Activated naive CD4-positive, alpha-beta T cell treated with anti-CD3 and anti-CD28 coated beads for 36 hours (primary cell): ENCODE measurements at regions not wholly inside any gene's neighbourhood (a gene's known extent, or its start where the extent isn't known, plus 50 kb on each side); places are given as distances from the start of the nearest gene placed in this dataset.

Experiments used
- CTCF ChIA-PET: fragments of 350-600 bp; sonication (Branson Sonifier 250); formaldehyde crosslinking; loops from one replicate; lab custom pipeline; 2021; ENCODE audit warnings: antibody characterized with exemption; lab: Charles Lee
- DNase-seq: peaks from one replicate; pipeline ENCODE4 v3.0.0-alpha.2; 2020
- H3K27ac Mint-ChIP-seq: one replicate; pipeline ENCODE4 v1.8.0; 2021; ENCODE audit warnings: mild to moderate bottlenecking, mixed read lengths
- H3K27me3 Mint-ChIP-seq: one replicate; pipeline ENCODE4 v1.8.0; 2021; ENCODE audit warnings: low read depth, mixed read lengths
- H3K36me3 Mint-ChIP-seq: one replicate; pipeline ENCODE4 v1.8.0; 2021; ENCODE audit warnings: low read depth, mixed read lengths
- H3K4me1 Mint-ChIP-seq: one replicate; pipeline ENCODE4 v1.8.0; 2021; ENCODE audit warnings: low read depth, mixed read lengths
- H3K4me3 Mint-ChIP-seq: one replicate; pipeline ENCODE4 v1.8.0; 2021; ENCODE audit warnings: mild to moderate bottlenecking, moderate library complexity, mixed read lengths
- H3K9me3 Mint-ChIP-seq: one replicate; pipeline ENCODE4 v1.8.0; 2021; ENCODE audit warnings: mixed read lengths
- intact Hi-C: fragments of 100-400 bp; cut with micrococcal nuclease; formaldehyde crosslinking; loops from one replicate; pipeline ENCODE4 v1.15.1; 2023

DNA sequence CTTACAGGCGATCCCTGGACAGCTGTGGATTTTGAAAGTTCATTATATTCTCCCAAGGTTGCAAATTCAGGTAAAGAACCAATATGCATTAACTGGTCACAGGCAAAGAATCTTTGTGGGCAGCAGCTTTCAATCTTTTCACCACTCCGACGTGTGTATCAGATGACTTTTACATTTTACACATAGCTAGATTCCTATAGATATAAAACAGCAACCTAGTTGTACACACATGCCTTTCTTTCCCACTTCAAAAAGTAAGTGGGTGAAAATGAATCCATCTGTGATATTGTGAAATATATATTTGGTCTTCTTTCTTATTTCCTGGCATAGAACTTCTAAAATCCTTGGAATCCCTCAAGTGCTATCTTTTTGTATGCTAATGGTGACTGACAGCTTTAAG, 72.5 kb downstream of the SCG2 start:
- CTCF ChIA-PET, result no interaction called here
- Mint-ChIP-seq H3K27ac (no peak overlapping the region), H3K4me1 (no peaks in the 10 kb centered on the region), H3K9me3 (peaks cover 2% of the 10 kb centered on the region), H3K4me3 (no peak overlapping the region), H3K27me3 (no peaks in the 10 kb centered on the region), H3K36me3 (no peaks in the 10 kb centered on the region)
- intact Hi-C loops, result no loop called here
- no peak for DNase-seq

DNA sequence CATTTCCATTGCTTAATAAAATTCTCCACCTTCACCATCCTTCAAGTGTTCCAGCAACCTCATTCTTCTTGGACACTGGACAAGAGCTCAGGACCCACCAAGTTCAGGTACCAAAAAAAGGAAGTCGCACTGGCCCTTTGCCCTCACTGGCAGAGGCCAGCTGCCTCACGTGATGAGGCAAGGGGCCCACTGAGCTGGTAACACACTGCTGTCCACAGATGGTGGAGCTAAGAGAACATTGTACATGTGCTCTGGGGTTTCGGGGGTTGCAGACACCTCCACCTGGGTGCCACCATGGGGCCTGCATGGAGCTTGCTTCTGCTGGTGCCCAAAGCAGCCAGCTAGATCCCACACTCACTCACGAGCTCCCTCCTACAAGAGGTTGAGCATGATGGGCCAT, 71.3 kb downstream of the SCG2 start:
- H3K4me1 Mint-ChIP-seq, result no peaks in the 10 kb centered on the region
- H3K27ac Mint-ChIP-seq, result no peak overlapping the region
- H3K27me3 Mint-ChIP-seq, result no peaks in the 10 kb centered on the region
- CTCF ChIA-PET, result no interaction called here
- intact Hi-C loops, result no loop called here
- no peak overlapping the region for H3K4me3 Mint-ChIP-seq
- no peak for DNase-seq
- no peaks in the 10 kb centered on the region for H3K36me3 Mint-ChIP-seq
- H3K9me3 Mint-ChIP-seq, result peaks cover 2% of the 10 kb centered on the region

DNA sequence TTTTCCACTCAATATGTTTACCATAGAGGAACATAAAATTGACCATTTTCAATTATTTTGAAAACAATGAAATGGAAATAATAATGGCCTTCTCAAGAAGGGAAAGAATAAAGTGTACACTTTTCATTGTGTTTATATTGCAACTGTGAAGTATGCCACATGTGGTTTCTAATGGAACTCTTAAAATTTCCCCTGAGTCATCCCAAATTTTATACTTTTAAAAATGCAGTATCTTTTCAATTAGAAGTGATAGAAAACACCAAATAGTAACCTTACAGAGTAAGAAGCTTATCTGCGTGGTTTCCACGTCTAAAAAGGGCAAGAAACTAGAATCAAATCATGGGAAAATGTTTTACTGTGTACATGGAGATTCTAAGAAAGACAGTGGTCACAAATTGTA, 70.0 kb downstream of the SCG2 start:
- no peak for DNase-seq
- H3K27me3 Mint-ChIP-seq, result no peaks in the 10 kb centered on the region
- CTCF ChIA-PET, result no interaction called here
- H3K36me3 Mint-ChIP-seq, result no peaks in the 10 kb centered on the region
- no peak overlapping the region for H3K27ac Mint-ChIP-seq
- peaks cover 2% of the 10 kb centered on the region for H3K9me3 Mint-ChIP-seq
- H3K4me1 Mint-ChIP-seq, result no peaks in the 10 kb centered on the region
- intact Hi-C loops, result no loop called here
- H3K4me3 Mint-ChIP-seq, result no peak overlapping the region

DNA sequence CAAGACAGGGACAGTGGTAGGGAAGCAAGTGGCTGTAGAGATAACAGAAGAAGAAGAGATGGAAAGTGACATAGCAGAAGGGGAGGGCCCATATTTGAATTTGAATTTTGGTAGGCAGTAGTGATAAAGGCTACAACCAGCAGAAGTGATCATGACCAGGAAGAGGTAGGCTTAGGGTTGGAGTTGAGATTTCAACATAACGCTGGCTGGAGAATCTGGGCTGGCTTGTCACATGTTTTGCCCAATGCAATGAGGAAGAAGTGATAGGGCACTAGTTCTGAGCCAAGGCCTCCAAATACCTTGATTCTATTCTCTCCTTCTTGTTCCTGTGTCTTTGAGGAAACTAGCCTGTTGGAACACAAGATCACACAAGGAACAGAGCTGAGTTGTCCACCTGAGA, 69.4 kb downstream of the SCG2 start:
- CTCF ChIA-PET, result no interaction called here
- Mint-ChIP-seq H3K27me3 (no peaks in the 10 kb centered on the region), H3K4me3 (no peak overlapping the region), H3K9me3 (no peaks in the 10 kb centered on the region), H3K4me1 (no peaks in the 10 kb centered on the region), H3K36me3 (no peaks in the 10 kb centered on the region), H3K27ac (no peak overlapping the region)
- intact Hi-C loops, result no loop called here
- no peak for DNase-seq

DNA sequence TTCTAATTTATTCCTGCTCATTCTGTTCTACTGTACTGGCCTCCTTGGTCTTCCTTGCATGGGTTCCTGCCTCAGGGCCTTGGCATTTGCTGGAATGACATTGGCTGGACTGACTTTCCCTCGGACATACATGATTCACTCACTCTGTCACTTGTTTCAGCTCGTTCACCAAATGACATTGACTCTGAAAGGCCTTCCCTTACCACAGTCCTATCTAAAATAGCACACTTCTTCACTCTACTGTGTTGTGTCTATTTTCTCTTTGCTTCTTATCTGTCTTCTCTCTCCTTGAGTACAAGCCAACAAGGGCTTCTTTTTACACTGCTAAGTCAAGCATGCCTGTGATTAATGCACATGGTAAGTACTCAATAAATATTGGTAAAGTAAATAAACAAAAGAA, 65.6 kb downstream of the SCG2 start:
- Mint-ChIP-seq H3K27ac (no peak overlapping the region), H3K4me1 (no peaks in the 10 kb centered on the region), H3K4me3 (no peak overlapping the region), H3K9me3 (no peaks in the 10 kb centered on the region), H3K36me3 (no peaks in the 10 kb centered on the region), H3K27me3 (no peaks in the 10 kb centered on the region)
- CTCF ChIA-PET, result interaction anchor here (0.6 to 0.7 kb wide), 2 partner anchors 118 to 151 kb away, joined by 3 read pairs; no protein-coding TSS in a partner anchor
- DNase-seq, result no peak
- intact Hi-C loops, result no loop called here

DNA sequence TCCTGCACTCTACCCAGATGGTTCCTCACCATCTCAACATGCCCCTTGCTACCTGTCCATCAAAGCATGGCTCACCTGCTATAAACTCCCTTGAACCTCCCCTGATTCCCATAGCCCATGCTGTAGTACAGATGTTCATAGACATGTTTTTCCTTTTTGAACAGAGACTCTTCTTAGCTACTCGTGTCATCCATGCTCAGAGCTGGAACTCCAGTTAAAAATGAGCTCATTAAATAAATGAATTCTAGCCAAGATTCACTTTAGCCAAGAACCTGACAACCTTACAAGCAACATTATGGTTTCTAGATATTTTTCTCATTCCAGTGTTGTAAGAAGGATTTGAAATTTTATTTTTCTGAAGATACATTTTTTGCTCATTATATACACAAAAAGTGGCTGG, 65.0 kb downstream of the SCG2 start:
- no peak overlapping the region for H3K27ac Mint-ChIP-seq
- intact Hi-C loops, result no loop called here
- H3K27me3 Mint-ChIP-seq, result no peaks in the 10 kb centered on the region
- no peaks in the 10 kb centered on the region for H3K9me3 Mint-ChIP-seq
- CTCF ChIA-PET, result interaction anchor here (0.7 kb wide), 1 partner anchor 118 kb away, joined by 3 read pairs; no protein-coding TSS in a partner anchor
- no peaks in the 10 kb centered on the region for H3K36me3 Mint-ChIP-seq
- no peaks in the 10 kb centered on the region for H3K4me1 Mint-ChIP-seq
- DNase-seq, result no peak
- H3K4me3 Mint-ChIP-seq, result no peak overlapping the region

DNA sequence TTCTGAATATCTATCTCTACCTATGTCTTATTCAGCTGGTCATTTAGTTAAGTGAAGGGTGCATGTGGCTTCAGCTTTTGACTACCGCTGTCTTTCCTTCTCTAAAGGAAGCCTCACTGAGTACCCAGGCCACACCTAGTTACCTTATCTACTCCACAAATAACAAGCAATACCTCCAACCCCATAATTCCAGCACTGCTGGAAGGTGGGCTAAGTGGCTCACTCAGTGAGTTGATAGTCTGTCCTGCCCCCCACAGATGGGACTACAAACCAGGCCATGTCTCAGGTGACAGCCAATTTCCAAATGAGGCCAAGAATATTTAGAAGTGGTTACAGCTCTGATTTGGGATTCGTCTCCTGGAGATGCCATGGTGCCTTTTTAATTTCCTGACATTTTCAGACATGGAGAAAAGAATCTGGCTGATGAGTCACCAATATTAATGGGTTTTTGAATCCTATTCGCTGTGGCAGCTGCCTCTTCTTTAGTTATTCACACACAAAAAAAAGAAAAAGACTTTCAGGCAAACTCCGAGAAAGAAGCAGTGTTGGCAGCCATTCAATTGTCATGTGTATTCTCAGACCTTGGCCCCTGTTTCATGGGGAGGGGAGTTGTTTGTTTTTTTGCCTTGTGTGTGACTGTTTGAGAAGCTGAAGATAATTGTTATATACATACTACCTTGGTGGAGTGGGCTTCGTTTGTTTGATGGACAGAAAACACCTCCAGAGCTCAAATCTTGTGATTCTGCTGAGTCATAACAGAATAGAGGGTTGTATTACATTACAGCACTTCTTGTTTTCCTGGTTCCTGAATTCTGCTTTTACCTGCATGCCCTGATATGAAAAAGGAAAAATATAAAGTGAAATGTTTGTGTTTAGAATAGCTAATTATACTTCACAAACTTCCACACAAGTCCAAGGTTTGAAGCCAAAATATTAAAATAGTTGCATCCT, 64.2 kb downstream of the SCG2 start:
- Mint-ChIP-seq H3K9me3 (no peaks in the 10 kb centered on the region), H3K36me3 (no peaks in the 10 kb centered on the region), H3K4me1 (no peaks in the 10 kb centered on the region), H3K4me3 (no peak overlapping the region), H3K27ac (no peak overlapping the region), H3K27me3 (no peaks in the 10 kb centered on the region)
- intact Hi-C loops, result no loop called here
- CTCF ChIA-PET, result no interaction called here
- no peak for DNase-seq

DNA sequence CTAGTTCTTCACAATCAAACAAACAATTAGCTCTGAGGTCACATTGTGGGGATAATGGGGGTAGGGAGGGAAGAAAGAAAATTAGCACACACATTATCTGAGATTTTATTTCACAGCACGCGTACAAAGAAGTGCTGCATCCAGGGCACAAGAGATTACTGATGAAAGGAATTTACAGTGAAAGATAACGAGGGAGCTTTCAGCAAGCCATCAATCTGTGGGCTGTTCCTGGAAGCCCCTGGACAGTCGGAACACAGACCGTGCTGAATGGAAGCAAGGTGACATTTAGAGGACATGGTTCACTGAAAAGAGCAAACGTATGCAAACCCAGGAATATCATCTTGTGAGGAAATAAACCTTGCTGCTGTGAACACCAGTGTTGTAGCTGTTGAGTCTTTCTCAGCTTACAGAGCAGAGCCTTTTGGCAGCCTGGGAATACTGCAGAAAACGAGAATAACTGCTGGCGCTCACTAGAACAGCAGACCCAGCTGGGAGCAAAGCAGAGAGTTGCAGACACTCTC, 63.2 kb downstream of the SCG2 start:
- Mint-ChIP-seq H3K4me3 (no peak overlapping the region), H3K27me3 (no peaks in the 10 kb centered on the region), H3K4me1 (no peaks in the 10 kb centered on the region)

DNA sequence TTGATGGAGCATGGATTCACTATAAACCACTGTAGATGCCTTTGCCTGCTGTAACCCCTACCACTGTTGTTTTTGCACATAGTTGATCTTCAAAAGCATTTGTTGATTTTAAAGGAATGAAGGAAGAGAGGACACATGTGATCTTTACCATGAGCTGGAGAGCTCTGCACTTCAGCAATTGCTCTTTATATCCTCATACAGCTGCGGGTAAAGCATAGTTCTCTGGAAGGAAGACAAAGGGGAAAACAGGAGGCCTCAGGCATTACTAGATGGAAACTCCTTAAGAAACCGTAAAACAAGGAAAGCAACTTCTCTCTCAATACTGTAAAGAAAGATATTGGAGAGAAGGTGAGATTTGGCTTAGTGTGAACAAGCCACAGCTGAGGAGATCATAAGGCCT, 60.6 kb downstream of the SCG2 start:
- Mint-ChIP-seq H3K27me3 (no peaks in the 10 kb centered on the region), H3K9me3 (no peaks in the 10 kb centered on the region), H3K4me3 (no peak overlapping the region), H3K4me1 (no peaks in the 10 kb centered on the region), H3K27ac (no peak overlapping the region), H3K36me3 (no peaks in the 10 kb centered on the region)
- DNase-seq, result no peak
- intact Hi-C loops, result no loop called here
- CTCF ChIA-PET, result no interaction called here

More for the DNA sequence above, 63.2 kb downstream of the SCG2 start:
- intact Hi-C loops, result no loop called here
- no peak overlapping the region for H3K27ac Mint-ChIP-seq
- no peaks in the 10 kb centered on the region for H3K36me3 Mint-ChIP-seq
- CTCF ChIA-PET, result no interaction called here
- H3K9me3 Mint-ChIP-seq, result no peaks in the 10 kb centered on the region
- no peak for DNase-seq

DNA sequence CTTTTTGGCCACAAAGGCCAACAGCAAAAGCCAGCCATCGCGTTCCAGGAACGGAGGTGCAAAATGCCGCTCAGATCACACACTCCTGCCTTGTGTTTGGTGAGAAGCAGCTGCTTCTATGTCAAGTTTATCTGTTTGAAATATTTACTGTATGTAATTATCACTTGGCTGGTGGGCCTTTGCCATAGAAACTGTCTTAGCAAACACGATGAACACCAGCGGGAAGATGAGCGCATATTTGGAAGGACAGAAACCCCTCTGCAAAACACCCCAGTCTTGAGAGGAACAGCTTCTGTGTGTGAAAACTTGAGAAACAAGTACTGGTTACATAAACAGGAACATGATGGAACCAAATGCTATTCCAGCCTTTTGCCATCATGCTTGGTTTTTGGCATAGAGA, 59.7 kb downstream of the SCG2 start:
- H3K9me3 Mint-ChIP-seq, result no peaks in the 10 kb centered on the region
- no peaks in the 10 kb centered on the region for H3K27me3 Mint-ChIP-seq
- intact Hi-C loops, result no loop called here
- DNase-seq, result no peak
- no peaks in the 10 kb centered on the region for H3K4me1 Mint-ChIP-seq
- no peak overlapping the region for H3K4me3 Mint-ChIP-seq
- CTCF ChIA-PET, result no interaction called here
- no peaks in the 10 kb centered on the region for H3K36me3 Mint-ChIP-seq
- H3K27ac Mint-ChIP-seq, result no peak overlapping the region

DNA sequence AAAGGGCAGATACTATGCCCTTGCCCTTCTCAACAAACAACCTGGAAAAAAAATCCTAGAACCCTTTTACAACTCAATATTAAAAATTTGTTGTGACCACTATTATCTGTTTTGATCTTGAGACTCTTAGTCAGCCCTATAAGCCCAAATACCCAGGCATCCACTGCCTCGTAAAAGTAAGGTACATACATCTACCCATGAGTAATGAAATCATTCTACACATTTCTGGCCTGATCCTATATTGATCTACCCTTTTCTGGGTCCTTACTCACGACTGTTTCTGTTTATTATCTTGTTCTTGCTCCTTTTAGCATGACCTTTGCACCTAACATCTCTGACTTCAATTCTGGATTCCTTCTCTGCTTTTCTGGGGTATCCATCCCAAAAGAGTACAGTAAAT, 56.8 kb downstream of the SCG2 start:
- Mint-ChIP-seq H3K36me3 (no peaks in the 10 kb centered on the region), H3K27me3 (peaks cover 3% of the 10 kb centered on the region), H3K4me1 (no peaks in the 10 kb centered on the region), H3K27ac (no peak overlapping the region), H3K4me3 (no peak overlapping the region), H3K9me3 (no peaks in the 10 kb centered on the region)
- no peak for DNase-seq
- CTCF ChIA-PET, result no interaction called here
- intact Hi-C loops, result no loop called here

DNA sequence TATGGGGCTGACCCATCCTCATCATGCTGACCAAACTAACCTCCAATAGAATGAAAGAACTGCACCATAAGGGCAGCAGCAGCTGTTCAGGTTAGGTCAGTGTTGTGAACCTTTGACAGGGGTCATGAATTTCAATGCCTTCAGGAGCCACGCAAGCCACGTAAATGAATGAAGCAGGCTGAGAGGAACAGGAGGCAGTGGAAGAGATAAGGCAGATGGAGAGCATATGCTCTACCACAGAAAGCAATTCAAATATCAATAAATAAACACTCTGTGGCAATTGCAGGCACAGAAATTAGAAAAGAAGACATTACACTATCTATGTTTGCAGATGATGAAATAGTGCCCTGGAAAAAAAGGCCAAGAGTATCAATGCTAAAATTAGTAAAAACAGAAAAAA, 56.3 kb downstream of the SCG2 start:
- intact Hi-C loops, result no loop called here
- CTCF ChIA-PET, result no interaction called here
- H3K4me1 Mint-ChIP-seq, result no peaks in the 10 kb centered on the region
- no peak overlapping the region for H3K27ac Mint-ChIP-seq
- peaks cover 3% of the 10 kb centered on the region for H3K27me3 Mint-ChIP-seq
- H3K36me3 Mint-ChIP-seq, result no peaks in the 10 kb centered on the region
- no peak overlapping the region for H3K4me3 Mint-ChIP-seq
- H3K9me3 Mint-ChIP-seq, result no peaks in the 10 kb centered on the region
- DNase-seq, result no peak
